Activated B cell treated with CpG ODN at 0.5 μM for 24 hours (primary cell): ENCODE measurements at regions not wholly inside any gene's neighbourhood (a gene's known extent, or its start where the extent isn't known, plus 50 kb on each side); places are given as distances from the start of the nearest gene placed in this dataset.

Experiments
- ATAC-seq: fragments of 200-7000 bp; cut with Tn5 transposase; one replicate; pipeline ENCODE4 v1.10.0; 2021; ENCODE audit warnings: low read depth, mild to moderate bottlenecking, moderate library complexity
- CTCF ChIA-PET: fragments of 350-600 bp; sonication (Branson Sonifier 250); formaldehyde crosslinking; loops from one replicate; lab custom pipeline; 2021; ENCODE audit warnings: antibody characterized with exemption; lab: Charles Lee
- POLR2A ChIA-PET: fragments of 350-600 bp; sonication (Branson Sonifier 250); formaldehyde crosslinking; loops from one replicate; lab custom pipeline; 2021; ENCODE audit warnings: antibody characterized with exemption; lab: Charles Lee
- DNase-seq: peaks from one replicate; pipeline ENCODE4 v3.0.0; 2022
- H3K27ac Mint-ChIP-seq: one replicate; pipeline ENCODE4 v1.8.0; 2020; ENCODE audit warnings: mixed read lengths
- H3K27me3 Mint-ChIP-seq: one replicate; pipeline ENCODE4 v1.8.0; 2021; ENCODE audit warnings: mixed read lengths
- H3K36me3 Mint-ChIP-seq: one replicate; pipeline ENCODE4 v1.8.0; 2021; ENCODE audit warnings: low read depth, mixed read lengths
- H3K4me1 Mint-ChIP-seq: one replicate; pipeline ENCODE4 v1.8.0; 2021; ENCODE audit warnings: mixed read lengths
- H3K4me3 Mint-ChIP-seq: one replicate; pipeline ENCODE4 v1.8.0; 2020; ENCODE audit warnings: mild to moderate bottlenecking, mixed read lengths
- H3K9me3 Mint-ChIP-seq: one replicate; pipeline ENCODE4 v1.8.0; 2020; ENCODE audit warnings: mixed read lengths
- intact Hi-C: fragments of 100-400 bp; cut with micrococcal nuclease; formaldehyde crosslinking; loops from one replicate; pipeline ENCODE4 v1.15.1; 2024
- TF ChIP-seq, protein P1 (sequence below): fragments of 200-600 bp; IDR thresholded peaks from one replicate; pipeline ENCODE4 v1.8.0; 2022; ENCODE audit warnings: antibody characterized with exemption, mild to moderate bottlenecking

DNA sequence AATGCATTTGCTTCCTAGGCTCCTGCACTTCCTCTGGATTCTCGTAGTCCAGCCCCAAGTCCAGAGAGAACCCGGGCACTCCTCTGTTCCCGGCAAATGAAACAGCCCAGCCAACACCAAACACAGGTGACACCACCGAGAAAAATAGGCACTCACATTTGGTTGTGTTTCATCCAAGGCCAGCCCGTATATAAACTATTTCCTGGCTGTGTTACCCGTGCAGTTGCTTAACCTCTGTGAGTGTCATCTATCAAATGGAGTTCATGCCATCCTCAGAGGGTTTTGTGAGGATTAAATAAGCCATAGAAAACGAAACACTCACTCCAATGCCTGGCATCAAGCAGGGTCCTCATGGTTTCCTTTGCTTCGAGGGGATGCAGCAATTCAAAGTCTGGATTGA is 115.2 kb downstream of the BOD1 start:
- Mint-ChIP-seq H3K4me1 (no peaks in the 10 kb centered on the region), H3K36me3 (no peaks in the 10 kb centered on the region), H3K9me3 (peaks cover 2% of the 10 kb centered on the region), H3K4me3 (no peak overlapping the region), H3K27ac (no peak overlapping the region), H3K27me3 (peaks cover 4% of the 10 kb centered on the region)
- ChIA-PET CTCF (no interaction called here), POLR2A (no interaction called here)
- ATAC-seq: no peak
- TF ChIP-seq, protein P1, sequence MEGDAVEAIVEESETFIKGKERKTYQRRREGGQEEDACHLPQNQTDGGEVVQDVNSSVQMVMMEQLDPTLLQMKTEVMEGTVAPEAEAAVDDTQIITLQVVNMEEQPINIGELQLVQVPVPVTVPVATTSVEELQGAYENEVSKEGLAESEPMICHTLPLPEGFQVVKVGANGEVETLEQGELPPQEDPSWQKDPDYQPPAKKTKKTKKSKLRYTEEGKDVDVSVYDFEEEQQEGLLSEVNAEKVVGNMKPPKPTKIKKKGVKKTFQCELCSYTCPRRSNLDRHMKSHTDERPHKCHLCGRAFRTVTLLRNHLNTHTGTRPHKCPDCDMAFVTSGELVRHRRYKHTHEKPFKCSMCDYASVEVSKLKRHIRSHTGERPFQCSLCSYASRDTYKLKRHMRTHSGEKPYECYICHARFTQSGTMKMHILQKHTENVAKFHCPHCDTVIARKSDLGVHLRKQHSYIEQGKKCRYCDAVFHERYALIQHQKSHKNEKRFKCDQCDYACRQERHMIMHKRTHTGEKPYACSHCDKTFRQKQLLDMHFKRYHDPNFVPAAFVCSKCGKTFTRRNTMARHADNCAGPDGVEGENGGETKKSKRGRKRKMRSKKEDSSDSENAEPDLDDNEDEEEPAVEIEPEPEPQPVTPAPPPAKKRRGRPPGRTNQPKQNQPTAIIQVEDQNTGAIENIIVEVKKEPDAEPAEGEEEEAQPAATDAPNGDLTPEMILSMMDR: no peak
- no peak for DNase-seq
- intact Hi-C loops: no loop called here

DNA sequence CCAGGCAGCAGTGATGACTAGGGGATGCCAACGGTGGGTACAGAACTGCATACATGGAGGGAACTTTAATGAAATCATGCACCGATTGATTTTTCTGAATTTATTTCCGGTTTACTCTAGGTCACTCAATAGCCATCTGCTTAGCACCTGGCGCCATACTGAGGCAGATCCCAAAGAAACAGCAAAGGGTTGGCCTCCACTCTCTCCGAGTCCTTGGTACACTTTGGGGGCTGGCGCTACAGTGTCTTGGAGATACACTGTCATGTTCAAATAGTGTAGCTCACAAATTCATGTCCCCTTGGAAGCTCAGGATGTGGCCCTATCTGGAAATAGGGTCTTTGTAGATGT is 116.3 kb downstream of the BOD1 start:
- Mint-ChIP-seq H3K4me1 (no peaks in the 10 kb centered on the region), H3K9me3 (no peaks in the 10 kb centered on the region), H3K36me3 (no peaks in the 10 kb centered on the region), H3K27ac (no peak overlapping the region), H3K4me3 (no peak overlapping the region), H3K27me3 (peaks cover 8% of the 10 kb centered on the region)
- ChIA-PET POLR2A (no interaction called here), CTCF (no interaction called here)
- DNase-seq: no peak
- intact Hi-C loops: no loop called here
- TF ChIP-seq, protein P1: no peak
- no peak for ATAC-seq

DNA sequence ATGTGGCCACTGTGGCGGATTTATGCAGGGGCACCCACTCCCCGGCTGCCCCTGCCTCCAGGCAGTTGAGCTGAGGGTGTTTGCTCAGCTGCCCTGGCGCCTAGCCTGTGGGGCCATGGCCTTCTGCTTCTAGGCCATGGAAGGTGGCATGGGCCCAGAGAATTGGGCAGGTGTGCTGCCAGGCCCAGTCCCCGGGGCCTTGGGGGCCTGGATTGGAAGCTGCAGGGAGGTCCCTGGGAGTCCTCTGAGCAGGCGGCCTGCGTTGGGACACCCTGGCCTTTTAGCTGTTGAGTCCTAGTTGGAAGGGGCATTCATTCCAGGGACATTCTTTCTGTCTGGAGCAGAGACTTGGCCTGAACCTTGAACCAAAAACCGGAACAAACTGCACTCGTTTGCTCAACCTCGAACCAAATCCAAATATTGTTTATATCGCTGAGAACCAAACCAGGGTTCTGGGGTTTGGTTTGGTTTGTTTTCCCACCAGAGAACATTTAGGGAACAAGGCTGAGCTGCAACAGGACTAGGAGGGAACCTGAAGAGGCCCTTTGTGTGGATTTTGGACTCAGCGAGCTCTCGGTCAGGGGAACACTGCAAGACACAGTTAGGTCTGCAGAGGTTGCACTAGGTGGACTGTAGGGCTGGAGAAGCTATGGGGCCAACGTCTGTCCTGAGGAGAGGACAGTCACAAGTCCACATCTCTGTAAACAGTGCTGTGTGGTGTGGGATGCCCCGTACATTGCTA is 116.8 kb downstream of the BOD1 start:
- intact Hi-C loops: no loop called here
- no peak overlapping the region for H3K27ac Mint-ChIP-seq
- CTCF ChIA-PET: no interaction called here
- H3K9me3 Mint-ChIP-seq: no peaks in the 10 kb centered on the region
- DNase-seq (no peak), ATAC-seq (no peak)
- peaks cover 8% of the 10 kb centered on the region for H3K27me3 Mint-ChIP-seq
- POLR2A ChIA-PET: no interaction called here
- TF ChIP-seq, protein P1: no peak
- no peaks in the 10 kb centered on the region for H3K4me1 Mint-ChIP-seq
- no peak overlapping the region for H3K4me3 Mint-ChIP-seq
- no peaks in the 10 kb centered on the region for H3K36me3 Mint-ChIP-seq

DNA sequence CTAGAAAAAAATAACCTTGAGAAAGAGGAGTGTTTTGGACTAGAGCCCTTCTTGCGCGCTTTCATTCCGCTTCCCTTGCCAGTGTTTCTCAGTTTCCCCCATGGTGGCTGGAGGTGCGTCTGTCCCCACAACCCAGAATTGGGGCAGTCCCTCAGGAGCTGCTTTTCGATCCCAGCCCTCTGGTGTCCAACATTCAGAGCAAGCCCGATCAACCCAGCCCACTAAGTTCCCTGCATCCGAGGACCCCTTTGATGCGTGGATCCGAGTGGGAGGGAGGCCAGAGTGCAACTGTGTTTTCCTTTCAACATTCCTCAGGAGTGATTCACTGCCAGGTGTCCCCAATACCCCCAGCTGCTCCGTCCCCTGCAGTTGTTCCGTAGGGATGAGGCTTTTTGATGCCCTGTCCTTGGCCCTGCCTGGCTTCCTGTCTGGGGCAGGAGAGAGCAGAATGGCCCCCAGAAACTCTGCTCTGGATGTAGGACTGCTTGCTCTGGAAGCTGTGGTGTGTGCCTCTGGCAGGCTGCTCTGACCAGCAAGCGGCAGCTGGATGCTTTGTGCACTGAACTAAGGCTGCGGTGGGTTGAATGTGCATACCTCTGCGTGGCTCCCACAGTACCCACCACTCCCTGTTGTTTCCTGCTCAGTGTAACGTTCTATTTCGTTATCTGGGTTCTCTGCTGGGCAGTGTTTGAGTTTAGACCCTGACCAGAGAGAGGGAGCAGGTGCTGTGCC is 117.5 kb downstream of the BOD1 start:
- ChIA-PET CTCF (no interaction called here), POLR2A (no interaction called here)
- Mint-ChIP-seq H3K9me3 (no peaks in the 10 kb centered on the region), H3K27me3 (peaks cover 8% of the 10 kb centered on the region), H3K27ac (no peak overlapping the region), H3K4me1 (no peaks in the 10 kb centered on the region), H3K36me3 (no peaks in the 10 kb centered on the region), H3K4me3 (no peak overlapping the region)
- intact Hi-C loops: no loop called here
- DNase-seq (no peak), ATAC-seq (no peak)
- TF ChIP-seq, protein P1: no peak

DNA sequence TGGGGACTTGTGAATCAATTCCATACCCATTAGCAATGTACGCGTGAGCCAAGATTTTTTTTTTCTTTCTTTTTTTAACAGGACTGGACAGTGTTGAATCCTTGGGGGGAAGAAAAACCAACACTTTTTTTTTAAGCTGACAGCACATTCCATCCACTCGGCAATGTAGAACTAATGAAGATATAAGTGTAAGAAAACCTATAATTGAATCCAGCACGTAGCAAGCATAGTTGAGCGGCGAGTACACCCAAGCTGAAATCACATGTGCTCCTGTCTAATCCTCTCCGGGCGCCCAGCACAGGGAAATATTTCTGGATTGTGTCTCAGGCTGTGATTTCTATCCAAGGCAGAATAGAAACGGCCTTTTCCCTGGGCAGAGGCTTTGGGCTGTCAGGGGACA is 118.2 kb downstream of the BOD1 start:
- Mint-ChIP-seq H3K4me3 (no peak overlapping the region), H3K27ac (no peak overlapping the region), H3K36me3 (no peaks in the 10 kb centered on the region), H3K4me1 (no peaks in the 10 kb centered on the region), H3K9me3 (no peaks in the 10 kb centered on the region), H3K27me3 (peaks cover 5% of the 10 kb centered on the region)
- DNase-seq (no peak), ATAC-seq (no peak)
- ChIA-PET POLR2A (no interaction called here), CTCF (no interaction called here)
- TF ChIP-seq, protein P1: no peak
- intact Hi-C loops: no loop called here
